PC-3 (cell line): ENCODE measurements at regions not wholly inside any gene's neighbourhood (a gene's known extent, or its start where the extent isn't known, plus 50 kb on each side); places are given as distances from the start of the nearest gene placed in this dataset.

Experiments
- EZH2phosphoT487 ChIP-seq: fragments of 300-600 bp; sonication (generic); IDR thresholded peaks from 2 replicates; pipeline ENCODE4 v1.6.1; 2018; ENCODE audit warnings: mild to moderate bottlenecking, antibody characterized with exemption, low read length, borderline replicate concordance
- TF ChIP-seq, protein P1 (sequence below): fragments of 300-600 bp; sonication (generic); conservative IDR thresholded peaks from 2 replicates; pipeline ENCODE4 v1.5.1; 2017; ENCODE audit warnings: antibody characterized with exemption, low read depth, mild to moderate bottlenecking, low read length

GRCh38 chr18:66111018-66111417 lies 360.2 kb downstream of the CDH7 start:
- TF ChIP-seq, protein P1, sequence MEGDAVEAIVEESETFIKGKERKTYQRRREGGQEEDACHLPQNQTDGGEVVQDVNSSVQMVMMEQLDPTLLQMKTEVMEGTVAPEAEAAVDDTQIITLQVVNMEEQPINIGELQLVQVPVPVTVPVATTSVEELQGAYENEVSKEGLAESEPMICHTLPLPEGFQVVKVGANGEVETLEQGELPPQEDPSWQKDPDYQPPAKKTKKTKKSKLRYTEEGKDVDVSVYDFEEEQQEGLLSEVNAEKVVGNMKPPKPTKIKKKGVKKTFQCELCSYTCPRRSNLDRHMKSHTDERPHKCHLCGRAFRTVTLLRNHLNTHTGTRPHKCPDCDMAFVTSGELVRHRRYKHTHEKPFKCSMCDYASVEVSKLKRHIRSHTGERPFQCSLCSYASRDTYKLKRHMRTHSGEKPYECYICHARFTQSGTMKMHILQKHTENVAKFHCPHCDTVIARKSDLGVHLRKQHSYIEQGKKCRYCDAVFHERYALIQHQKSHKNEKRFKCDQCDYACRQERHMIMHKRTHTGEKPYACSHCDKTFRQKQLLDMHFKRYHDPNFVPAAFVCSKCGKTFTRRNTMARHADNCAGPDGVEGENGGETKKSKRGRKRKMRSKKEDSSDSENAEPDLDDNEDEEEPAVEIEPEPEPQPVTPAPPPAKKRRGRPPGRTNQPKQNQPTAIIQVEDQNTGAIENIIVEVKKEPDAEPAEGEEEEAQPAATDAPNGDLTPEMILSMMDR = no peak
- no peak for TF ChIP-seq EZH2phosphoT487
